GM12878 (cell line): ENCODE measurements at regions not wholly inside any gene's neighbourhood (a gene's known extent, or its start where the extent isn't known, plus 50 kb on each side); places are given as distances from the start of the nearest gene placed in this dataset.

Experiments used
- ATAC-seq: fragments of 200-7000 bp; cut with Tn5 transposase; 3 replicates; pipeline ENCODE4 v1.9.1; 2020; ENCODE audit warnings: mild to moderate bottlenecking, moderate library complexity
- BruUV-seq: library from RNA; stranded (reverse); fragments of 400-500 nt; replicated peaks from 2 replicates; lab custom pipeline; 2021; lab: Mats Ljungman, UMichigan
- CTCF ChIA-PET: fragments of 300-600 bp; sonication (Branson Sonifier 250); formaldehyde crosslinking; extraction: SDS; loops from one replicate; lab custom pipeline; 2021; ENCODE audit warnings: inconsistent platforms; lab: Yijun Ruan, JAX
- POLR2A ChIA-PET: fragments of 350-600 bp; formaldehyde crosslinking; extraction: SDS; loops from one replicate; lab custom pipeline; 2021; ENCODE audit warnings: inconsistent platforms; lab: Charles Lee
- RAD21 ChIA-PET: fragments of 300-600 bp; sonication (Branson Sonifier 250); formaldehyde crosslinking; loops from one replicate; lab custom pipeline; 2023; ENCODE audit warnings: antibody characterized with exemption; ENCODE audit not compliant: unreplicated experiment; lab: Charles Lee
- SMC1A ChIA-PET: fragments of 300-600 bp; sonication (Branson Sonifier 250); formaldehyde crosslinking; loops from one replicate; lab custom pipeline; 2023; ENCODE audit not compliant: unreplicated experiment, uncharacterized antibody; lab: Charles Lee
- DNase-seq: peaks from one replicate; pipeline ENCODE4 v3.0.0-alpha.2; 2011; ENCODE audit warnings: low read depth, low spot score
- FAIRE-seq: peaks from 3 replicates; lab custom pipeline; 2011; peaks lifted over from hg19 to GRCh38; lab: Jason Lieb, UNC
- H2AFZ ChIP-seq: 2 replicates; pipeline ENCODE4 v1.6.0; 2011; ENCODE audit warnings: low read depth, low read length, control low read depth; ENCODE audit not compliant: control insufficient read depth
- H3K27ac ChIP-seq: 2 replicates; pipeline ENCODE4 v1.5.1; 2011; ENCODE audit warnings: control low read depth; ENCODE audit not compliant: control insufficient read depth, insufficient read depth
- H3K27me3 ChIP-seq, 2 experiments: replicated peaks in 1 of 2; 2 replicates each; pipeline versions ENCODE4 v1.6.0 to v1.6.1; 2011; ENCODE audit warnings: low read length in 1 of 2; ENCODE audit not compliant: control insufficient read depth in 2 of 2, insufficient read depth in 2 of 2
- H3K36me3 ChIP-seq, 2 experiments: 2 replicates each; pipeline ENCODE4 v1.5.1; 2011; ENCODE audit warnings: low read length in 1 of 2; ENCODE audit not compliant: control insufficient read depth in 2 of 2, insufficient read depth in 2 of 2
- H3K4me1 ChIP-seq: 2 replicates; pipeline ENCODE4 v1.6.1; 2011; ENCODE audit warnings: mild to moderate bottlenecking, low read length, moderate library complexity, mixed read lengths; ENCODE audit not compliant: control insufficient read depth, insufficient read depth
- H3K4me2 ChIP-seq: 2 replicates; pipeline ENCODE4 v1.6.0; 2011; ENCODE audit warnings: control low read depth; ENCODE audit not compliant: control insufficient read depth, insufficient read depth
- H3K4me3 ChIP-seq: fragments of 200-600 bp; sonication (generic); 2 replicates; pipeline ENCODE4 v1.5.1; 2016
- H3K79me2 ChIP-seq: 2 replicates; pipeline ENCODE4 v1.6.0; 2011; ENCODE audit warnings: low read length; ENCODE audit not compliant: control insufficient read depth, insufficient read depth
- H3K9ac ChIP-seq: 2 replicates; pipeline ENCODE4 v1.8.0; 2011; ENCODE audit warnings: low read length, control low read depth, mixed read lengths; ENCODE audit not compliant: control insufficient read depth, insufficient read depth
- H3K9me3 ChIP-seq: replicated peaks from 3 replicates; pipeline ENCODE4 v1.5.1; 2011; ENCODE audit warnings: mild to moderate bottlenecking, low read length; ENCODE audit not compliant: control insufficient read depth, insufficient read depth
- H4K20me1 ChIP-seq: 2 replicates; pipeline ENCODE4 v1.6.0; 2011; ENCODE audit not compliant: control insufficient read depth, insufficient read depth
- ASH2L ChIP-seq: fragments of 300-600, 200-600 bp; sonication (generic); IDR thresholded peaks from 2 replicates; pipeline ENCODE4 v1.6.1; 2017; ENCODE audit warnings: low read depth, mild to moderate bottlenecking, borderline replicate concordance
- ATF2 ChIP-seq: IDR thresholded peaks from 2 replicates; pipeline ENCODE4 v1.6.1; 2012; ENCODE audit warnings: low read length, inconsistent platforms
- BCLAF1 ChIP-seq: fragments of 450-650 bp; IDR thresholded peaks from 2 replicates; pipeline ENCODE4 v1.6.1; 2017; ENCODE audit warnings: antibody characterized with exemption, mild to moderate bottlenecking, moderate library complexity
- CHD1 ChIP-seq: IDR thresholded peaks from 2 replicates; pipeline ENCODE4 v1.6.1; 2012; ENCODE audit warnings: low read depth, low read length, improper control_type of control experiment
- EP300 ChIP-seq, 2 experiments: fragments of 150-350 bp in 1 of 2; IDR thresholded peaks; 2 replicates each; pipeline ENCODE4 v1.6.1; 2011 to 2012; ENCODE audit warnings: low read depth in 2 of 2, low read length in 2 of 2, borderline replicate concordance in 1 of 2, improper control_type of control experiment in 1 of 2, inconsistent platforms in 1 of 2; ENCODE audit not compliant: control insufficient read depth in 1 of 2
- MTA2 ChIP-seq: fragments of 450-650 bp; IDR thresholded peaks from 2 replicates; pipeline ENCODE4 v1.6.1; 2016; ENCODE audit warnings: low read depth, mild to moderate bottlenecking, moderate library complexity
- MYB ChIP-seq: fragments of 150-350 bp; IDR thresholded peaks from 2 replicates; pipeline ENCODE4 v1.6.1; 2014; ENCODE audit warnings: mild to moderate bottlenecking, low read depth, low read length, borderline replicate concordance
- NBN ChIP-seq: fragments of 450-650 bp; IDR thresholded peaks from 2 replicates; pipeline ENCODE4 v1.6.1; 2016
- NR2C2 ChIP-seq: IDR thresholded peaks from 2 replicates; pipeline ENCODE4 v1.6.1; 2011; ENCODE audit warnings: borderline replicate concordance, low read depth; ENCODE audit not compliant: control insufficient read depth, insufficient read length
- NR2F1 ChIP-seq: fragments of 450-650 bp; conservative IDR thresholded peaks from 2 replicates; pipeline ENCODE4 v1.6.1; 2017; ENCODE audit warnings: mild to moderate bottlenecking
- ZNF274 ChIP-seq: IDR thresholded peaks from one replicate; pipeline ENCODE4 v1.8.0; 2011; ENCODE audit not compliant: insufficient read length, insufficient read depth
- ZNF622 ChIP-seq: fragments of 450-650 bp; IDR thresholded peaks from 2 replicates; pipeline ENCODE4 v1.6.1; 2017; ENCODE audit warnings: mild to moderate bottlenecking, inconsistent platforms
- WGBS: methylation state at CpG from one replicate; pipeline ENCODE4 v1.1.6; 2016; ENCODE audit warnings: low lambda C conversion rate; ENCODE audit not compliant: insufficient replicate concordance, insufficient coverage; ENCODE audit errors: missing lambda C conversion rate; 5-methylcytosine and 5-hydroxymethylcytosine counted together
- in situ Hi-C: fragments of 300-500 bp; cut with MboI; formaldehyde crosslinking; loops from 9 replicates; pipeline ENCODE4 v1.14.3; 2018; ENCODE audit warnings: mixed read lengths
- intact Hi-C: fragments of 100-400 bp; cut with micrococcal nuclease; formaldehyde crosslinking; loops from one replicate; pipeline ENCODE4 v1.14.2; 2022; ENCODE audit not compliant: unreplicated experiment

GRCh38 chr22:48644997-48645396 is 1182.7 kb downstream of the BRD1 start (continued):
- no peak for TF ChIP-seq CHD1

GRCh38 chr22:48644108-48644507 is 1183.6 kb downstream of the BRD1 start:
- ATAC-seq (no peak), DNase-seq (no peak), FAIRE-seq (no peak)
- intact Hi-C loops = no loop called here
- no peaks in the 10 kb centered on the region; the same call in 2 of the 3 replicates for H3K9me3 ChIP-seq
- H3K27ac ChIP-seq = no peak overlapping the region
- 8% methylated on average over 8 of the region's 9 CpGs for WGBS
- BruUV-seq = no TSS peak
- no peaks in the 10 kb centered on the region for H3K4me1 ChIP-seq
- no peaks in the 10 kb centered on the region for H3K79me2 ChIP-seq
- in situ Hi-C loops = no loop called here
- H4K20me1 ChIP-seq = no peaks in the 10 kb centered on the region
- RAD21 ChIA-PET = no interaction called here
- H3K27me3 ChIP-seq = no peaks in the 10 kb centered on the region
- SMC1A ChIA-PET = no interaction called here
- no peak overlapping the region for H3K4me2 ChIP-seq
- H3K36me3 ChIP-seq = no peaks in the 10 kb centered on the region
- TF ChIP-seq ZNF622 (no peak), NR2C2 (no peak), BCLAF1 (no peak), NBN (no peak), MYB (no peak), EP300 (IDR thresholded peaks at IDR 0.05; ENCODE audit: borderline replicate concordance in 1 of 2, control insufficient read depth in 1 of 2, low read depth in 2 of 2, low read length in 2 of 2) (no peak), ASH2L (no peak), NR2F1 (no peak), ZNF274 (no peak), MTA2 (no peak), ATF2 (no peak)
- CTCF ChIA-PET = no interaction called here
- H3K4me3 ChIP-seq = no peak overlapping the region
- POLR2A ChIA-PET = no interaction called here
- no peak overlapping the region for H2AFZ ChIP-seq
- no peak overlapping the region for H3K9ac ChIP-seq
